C4-2B (cell line): ENCODE measurements at regions not wholly inside any gene's neighbourhood (a gene's known extent, or its start where the extent isn't known, plus 50 kb on each side); places are given as distances from the start of the nearest gene placed in this dataset.

Experiments
- ZFX ChIP-seq: fragments of 450-650 bp; IDR thresholded peaks from 2 replicates; pipeline ENCODE4 v1.6.1; 2017
- TF ChIP-seq, protein P1 (sequence below): fragments of 450-650 bp; conservative IDR thresholded peaks from 2 replicates; pipeline ENCODE4 v1.5.1; 2017; ENCODE audit warnings: mild to moderate bottlenecking

GRCh38 chr9:103186959-103187358 lies 191.8 kb downstream of the CYLC2 start:
- TF ChIP-seq, protein P1, sequence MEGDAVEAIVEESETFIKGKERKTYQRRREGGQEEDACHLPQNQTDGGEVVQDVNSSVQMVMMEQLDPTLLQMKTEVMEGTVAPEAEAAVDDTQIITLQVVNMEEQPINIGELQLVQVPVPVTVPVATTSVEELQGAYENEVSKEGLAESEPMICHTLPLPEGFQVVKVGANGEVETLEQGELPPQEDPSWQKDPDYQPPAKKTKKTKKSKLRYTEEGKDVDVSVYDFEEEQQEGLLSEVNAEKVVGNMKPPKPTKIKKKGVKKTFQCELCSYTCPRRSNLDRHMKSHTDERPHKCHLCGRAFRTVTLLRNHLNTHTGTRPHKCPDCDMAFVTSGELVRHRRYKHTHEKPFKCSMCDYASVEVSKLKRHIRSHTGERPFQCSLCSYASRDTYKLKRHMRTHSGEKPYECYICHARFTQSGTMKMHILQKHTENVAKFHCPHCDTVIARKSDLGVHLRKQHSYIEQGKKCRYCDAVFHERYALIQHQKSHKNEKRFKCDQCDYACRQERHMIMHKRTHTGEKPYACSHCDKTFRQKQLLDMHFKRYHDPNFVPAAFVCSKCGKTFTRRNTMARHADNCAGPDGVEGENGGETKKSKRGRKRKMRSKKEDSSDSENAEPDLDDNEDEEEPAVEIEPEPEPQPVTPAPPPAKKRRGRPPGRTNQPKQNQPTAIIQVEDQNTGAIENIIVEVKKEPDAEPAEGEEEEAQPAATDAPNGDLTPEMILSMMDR, result no peak
- TF ChIP-seq ZFX, result no peak
